Neuronal stem cell (in vitro differentiated cells): ENCODE measurements at regions not wholly inside any gene's neighbourhood (a gene's known extent, or its start where the extent isn't known, plus 50 kb on each side); places are given as distances from the start of the nearest gene placed in this dataset.

Source experiments
- DNase-seq: peaks from one replicate; pipeline ENCODE4 v3.0.0-alpha.2; 2013; ENCODE audit warnings: low spot score
- H2AFZ ChIP-seq: one replicate; pipeline ENCODE4 v1.6.1; 2013; ENCODE audit warnings: mild to moderate bottlenecking, low read length, inconsistent platforms
- H2AK5ac ChIP-seq: 2 replicates; pipeline ENCODE4 v1.6.1; 2013; ENCODE audit warnings: low read depth, mild to moderate bottlenecking, inconsistent platforms, low read length, moderate library complexity, mixed read lengths
- H2BK120ac ChIP-seq: 2 replicates; pipeline ENCODE4 v1.6.1; 2013; ENCODE audit warnings: low read depth, mild to moderate bottlenecking, inconsistent platforms, low read length, moderate library complexity, mixed read lengths
- H2BK12ac ChIP-seq: one replicate; pipeline ENCODE4 v1.6.1; 2013; ENCODE audit warnings: low read length, inconsistent platforms
- H2BK15ac ChIP-seq: 2 replicates; pipeline ENCODE4 v1.6.1; 2013; ENCODE audit warnings: mild to moderate bottlenecking, low read length, inconsistent platforms, mixed read lengths
- H2BK5ac ChIP-seq: one replicate; pipeline ENCODE4 v1.6.1; 2013; ENCODE audit warnings: inconsistent platforms, mild to moderate bottlenecking, low read length, moderate library complexity
- H3K14ac ChIP-seq: one replicate; pipeline ENCODE4 v1.6.1; 2013; ENCODE audit warnings: low read length, inconsistent platforms
- H3K18ac ChIP-seq: 2 replicates; pipeline ENCODE4 v1.6.1; 2013; ENCODE audit warnings: low read length, inconsistent platforms
- H3K23ac ChIP-seq: 2 replicates; pipeline ENCODE4 v1.6.1; 2013; ENCODE audit warnings: low read depth, mild to moderate bottlenecking, mixed read lengths, low read length, inconsistent platforms; ENCODE audit not compliant: poor library complexity
- H3K27ac ChIP-seq: replicated peaks from 3 replicates; pipeline ENCODE4 v1.5.1; 2013; ENCODE audit warnings: low read length, inconsistent platforms
- H3K27me3 ChIP-seq, 3 experiments: 2 replicates each; pipeline ENCODE4 v1.6.1; 2013; ENCODE audit warnings: low read length in 3 of 3, mild to moderate bottlenecking in 2 of 3, inconsistent platforms in 1 of 3, low read depth in 1 of 3, mixed read lengths in 1 of 3, moderate library complexity in 1 of 3; ENCODE audit not compliant: control insufficient read depth in 3 of 3, insufficient read depth in 3 of 3
- H3K36me3 ChIP-seq, 2 donors: replicated peaks in 1 of 2; 2 replicates each; pipeline ENCODE4 v1.6.1; 2013; ENCODE audit warnings: low read length in 2 of 2; ENCODE audit not compliant: control insufficient read depth in 2 of 2, insufficient read depth in 2 of 2
- H3K4ac ChIP-seq: 2 replicates; pipeline ENCODE4 v1.6.1; 2013; ENCODE audit warnings: inconsistent platforms, mild to moderate bottlenecking, low read length, moderate library complexity
- H3K4me1 ChIP-seq, 2 donors: 1 replicate in 1 of 2; 2 replicates in 1 of 2; pipeline ENCODE4 v1.6.1; 2013; ENCODE audit warnings: low read length in 2 of 2, low read depth in 1 of 2; ENCODE audit not compliant: control insufficient read depth in 2 of 2, insufficient read depth in 1 of 2
- H3K4me2 ChIP-seq: one replicate; pipeline ENCODE4 v1.6.1; 2013; ENCODE audit warnings: mild to moderate bottlenecking, low read length, inconsistent platforms; ENCODE audit not compliant: insufficient read depth, poor library complexity, severe bottlenecking
- H3K4me3 ChIP-seq, 2 donors: 2 replicates each; pipeline ENCODE4 v1.5.1; 2013; ENCODE audit warnings: low read length in 2 of 2, mild to moderate bottlenecking in 2 of 2, inconsistent platforms in 1 of 2, moderate library complexity in 1 of 2
- H3K79me1 ChIP-seq: one replicate; pipeline ENCODE4 v1.6.1; 2013; ENCODE audit warnings: low read depth, mild to moderate bottlenecking, inconsistent platforms, low read length, moderate library complexity
- H3K9ac ChIP-seq: one replicate; pipeline ENCODE4 v1.6.1; 2013; ENCODE audit warnings: mild to moderate bottlenecking, low read depth, low read length, inconsistent platforms; ENCODE audit not compliant: poor library complexity
- H3K9me3 ChIP-seq, 2 donors: replicated peaks in 1 of 2; 2 replicates each; pipeline versions ENCODE3 to v1.6.1; 2013; ENCODE audit warnings: low read length in 2 of 2, mild to moderate bottlenecking in 2 of 2, inconsistent platforms in 1 of 2, low read depth in 1 of 2, mixed read lengths in 1 of 2, moderate library complexity in 1 of 2; ENCODE audit not compliant: control insufficient read depth in 2 of 2, insufficient read depth in 1 of 2
- H4K8ac ChIP-seq: one replicate; pipeline ENCODE4 v1.6.1; 2013; ENCODE audit warnings: low read depth, mild to moderate bottlenecking, inconsistent platforms, low read length, moderate library complexity
- H4K91ac ChIP-seq: one replicate; pipeline ENCODE4 v1.6.1; 2013; ENCODE audit warnings: low read length, low read depth, mild to moderate bottlenecking, inconsistent platforms; ENCODE audit not compliant: poor library complexity
- WGBS, 2 donors: extraction: QIAGEN DNeasy Blood & Tissue Kit; methylation state at CpG; one replicate each; pipeline ENCODE4 v1.1.7; 2013; ENCODE audit warnings: missing lambda C conversion rate in 2 of 2, mixed read lengths in 1 of 2; ENCODE audit not compliant: insufficient read length in 2 of 2, insufficient replicate concordance in 1 of 2; ENCODE audit errors: extremely low coverage in 2 of 2; 5-methylcytosine and 5-hydroxymethylcytosine counted together

DNA sequence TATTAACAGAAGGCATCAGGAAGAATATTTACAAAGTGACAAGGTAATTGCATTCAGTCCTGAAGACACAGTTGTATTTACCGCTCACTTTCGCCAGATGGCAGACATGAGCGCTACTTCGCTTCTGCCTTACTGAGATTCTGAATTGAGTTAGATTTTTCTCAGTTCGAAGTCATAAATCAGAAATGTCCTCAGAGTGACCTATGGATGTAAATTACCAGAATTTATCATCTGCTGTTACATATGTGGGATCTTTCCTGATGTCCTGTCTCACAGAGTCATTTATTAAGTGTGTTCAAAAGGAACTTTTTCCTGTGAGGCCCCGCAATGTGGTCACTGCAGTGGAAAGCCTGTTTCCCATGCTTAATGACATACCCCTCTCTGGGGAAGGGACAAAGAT, 97.3 kb upstream of the DCLK2 start:
- Histone ChIP-seq H3K23ac (no peak overlapping the region), H2BK15ac (no peak overlapping the region), H3K9me3 (no peaks in the 10 kb centered on the region), H4K8ac (no peak overlapping the region), H3K79me1 (no peaks in the 10 kb centered on the region), H3K14ac (no peak overlapping the region), H3K4me2 (no peak overlapping the region), H3K27ac (no peak overlapping the region), H3K36me3 (no peaks in the 10 kb centered on the region), H2BK120ac (no peak overlapping the region), H2AK5ac (no peak overlapping the region), H3K4me1 (no peaks in the 10 kb centered on the region), H3K27me3 (no peaks in the 10 kb centered on the region), H3K9ac (no peak overlapping the region), H4K91ac (no peak overlapping the region), H2AFZ (peak overlapping the region; percentile 33), H3K4ac (no peak overlapping the region), H2BK5ac (no peak overlapping the region), H3K18ac (no peak overlapping the region), H3K4me3 (no peak overlapping the region), H2BK12ac (no peak overlapping the region)
- peak; percentile 44 for DNase-seq
- no CpG with 5 or more reads among the region's 6 CpGs for WGBS, 2 donors

DNA sequence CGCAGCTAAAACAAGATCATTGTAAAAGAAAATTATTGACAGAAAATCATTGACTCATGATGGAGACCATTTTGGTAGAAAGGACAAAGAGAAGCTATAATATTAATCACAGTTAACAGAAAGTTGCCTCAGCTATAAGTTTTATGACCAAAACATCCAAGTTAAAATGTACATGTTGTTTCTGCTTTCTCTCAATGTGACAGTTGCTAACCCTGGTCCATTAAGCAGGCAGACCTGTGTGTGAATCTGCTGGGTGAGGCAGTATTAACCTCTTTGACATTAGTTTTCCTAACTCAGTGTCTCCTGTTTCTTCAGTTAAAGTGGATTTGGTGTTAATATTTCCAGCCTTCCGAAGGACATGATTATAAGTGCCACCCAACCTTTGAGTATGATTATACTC, 94.8 kb upstream of the DCLK2 start:
- Histone ChIP-seq H2AK5ac (no peak overlapping the region), H3K18ac (no peak overlapping the region), H3K23ac (no peak overlapping the region), H2BK5ac (no peak overlapping the region), H3K27me3 (no peaks in the 10 kb centered on the region), H2BK15ac (no peak overlapping the region), H3K4ac (no peak overlapping the region), H2BK120ac (no peak overlapping the region), H3K9me3 (no peaks in the 10 kb centered on the region), H3K9ac (no peak overlapping the region), H3K4me3 (no peak overlapping the region), H3K4me1 (peaks cover 0 to 13% of the 10 kb centered on the region in 2 donors), H2BK12ac (no peak overlapping the region), H4K91ac (no peak overlapping the region), H3K4me2 (no peak overlapping the region), H4K8ac (no peak overlapping the region), H3K36me3 (no peaks in the 10 kb centered on the region), H3K79me1 (no peaks in the 10 kb centered on the region), H3K27ac (no peak overlapping the region), H2AFZ (no peak overlapping the region), H3K14ac (no peak overlapping the region)
- no CpG with 5 or more reads among the region's 2 CpGs for WGBS, 2 donors
- no peak for DNase-seq

DNA sequence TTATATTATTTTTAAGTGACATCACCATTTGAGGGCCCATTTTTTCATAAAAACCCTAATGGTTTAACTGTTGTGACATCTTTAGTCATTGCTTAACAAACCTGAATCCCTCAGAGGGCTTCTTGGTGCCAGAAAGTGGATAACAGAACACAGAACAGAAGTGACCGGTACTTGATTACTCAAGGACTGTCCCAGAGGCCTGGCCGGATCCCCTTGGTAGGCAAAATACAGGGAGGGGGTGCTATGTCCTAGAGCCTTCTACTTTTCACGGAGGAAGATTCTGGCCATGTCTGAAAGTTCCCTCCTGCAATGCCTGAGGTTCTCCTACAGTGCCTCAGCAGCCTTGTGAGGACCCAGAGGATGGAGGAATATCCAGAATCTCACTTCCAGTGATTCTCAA, 94.3 kb upstream of the DCLK2 start:
- Histone ChIP-seq H4K91ac (no peak overlapping the region), H4K8ac (no peak overlapping the region), H2AK5ac (no peak overlapping the region), H3K4me2 (no peak overlapping the region), H3K23ac (no peak overlapping the region), H3K4ac (no peak overlapping the region), H3K36me3 (no peaks in the 10 kb centered on the region), H3K14ac (no peak overlapping the region), H3K4me1 (peaks cover 0 to 13% of the 10 kb centered on the region in 2 donors), H3K27me3 (no peaks in the 10 kb centered on the region), H2BK15ac (no peak overlapping the region), H3K9me3 (no peaks in the 10 kb centered on the region), H2BK120ac (no peak overlapping the region), H2AFZ (no peak overlapping the region), H3K9ac (no peak overlapping the region), H3K4me3 (no peak overlapping the region), H3K18ac (no peak overlapping the region), H3K79me1 (no peaks in the 10 kb centered on the region), H3K27ac (no peak overlapping the region), H2BK12ac (no peak overlapping the region), H2BK5ac (no peak overlapping the region)
- no CpG with 5 or more reads among the region's 3 CpGs for WGBS, 2 donors
- DNase-seq = no peak

DNA sequence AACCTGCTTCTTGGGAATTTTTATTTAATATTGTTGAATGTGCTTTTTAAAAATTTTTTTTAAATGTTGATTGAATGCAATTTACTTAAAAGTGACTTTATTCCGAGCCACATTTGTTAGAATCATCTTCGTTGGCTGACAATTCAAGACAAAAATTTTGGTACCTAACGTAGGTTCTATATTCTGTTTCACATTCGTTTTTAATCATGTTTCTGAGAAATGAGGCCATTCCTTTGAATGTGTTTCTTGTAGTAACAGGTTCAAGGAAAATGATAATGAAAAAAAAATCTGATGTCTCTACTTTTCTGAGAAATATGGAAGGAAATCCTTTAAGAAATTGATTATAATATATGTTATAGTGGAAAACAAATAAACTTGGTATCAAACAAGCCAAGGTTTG, 92.3 kb upstream of the DCLK2 start:
- Histone ChIP-seq H3K79me1 (no peaks in the 10 kb centered on the region), H2BK5ac (no peak overlapping the region), H4K91ac (no peak overlapping the region), H3K4me1 (peaks cover 0 to 13% of the 10 kb centered on the region in 2 donors), H2BK120ac (no peak overlapping the region), H2BK12ac (no peak overlapping the region), H2BK15ac (no peak overlapping the region), H3K27ac (no peak overlapping the region), H3K27me3 (no peaks in the 10 kb centered on the region), H2AK5ac (no peak overlapping the region), H3K4me3 (no peak overlapping the region), H3K9ac (no peak overlapping the region), H3K36me3 (no peaks in the 10 kb centered on the region), H3K4ac (no peak overlapping the region), H4K8ac (no peak overlapping the region), H3K9me3 (peaks cover 0 to 1% of the 10 kb centered on the region in 2 donors), H2AFZ (no peak overlapping the region), H3K23ac (no peak overlapping the region), H3K14ac (no peak overlapping the region), H3K4me2 (no peak overlapping the region), H3K18ac (no peak overlapping the region)
- no CpG with 5 or more reads among the region's 4 CpGs for WGBS, 2 donors
- DNase-seq = no peak
